Panc1 (cell line): ENCODE measurements at regions not wholly inside any gene's neighbourhood (a gene's known extent, or its start where the extent isn't known, plus 50 kb on each side); places are given as distances from the start of the nearest gene placed in this dataset.
A peak's percentile ranks its signal among the peaks of the same experiment; 100 is the strongest.

Source experiments
- ATAC-seq: fragments of 200-7000 bp; cut with Tn5 transposase; 2 replicates; pipeline ENCODE4 v1.9.1; 2020; ENCODE audit warnings: mild to moderate bottlenecking, moderate library complexity
- BruUV-seq: library from RNA; stranded (reverse); fragments of 400-500 nt; replicated peaks from 2 replicates; lab custom pipeline; 2021; lab: Mats Ljungman, UMichigan
- CTCF ChIA-PET: fragments of 300-600 bp; sonication (Branson Sonifier 250); formaldehyde crosslinking; loops from one replicate; lab custom pipeline; 2022; ENCODE audit warnings: antibody characterized with exemption; lab: Charles Lee
- POLR2A ChIA-PET: fragments of 300-600 bp; sonication (Branson Sonifier 250); formaldehyde crosslinking; loops from one replicate; lab custom pipeline; 2022; ENCODE audit warnings: antibody characterized with exemption; lab: Charles Lee
- DNase-seq: peaks from one replicate; pipeline ENCODE4 v3.0.0-alpha.2; 2010; ENCODE audit warnings: low read depth, low spot score
- H3K27ac ChIP-seq: 2 replicates; pipeline ENCODE4 v1.5.1; 2011; ENCODE audit warnings: mild to moderate bottlenecking, low read length, inconsistent platforms
- H3K27me3 ChIP-seq: fragments of 200-500 bp; sonication (Bioruptor generic); 2 replicates; pipeline ENCODE4 v1.6.0; 2014; ENCODE audit warnings: low read length, inconsistent platforms; ENCODE audit not compliant: control insufficient read depth, insufficient read depth
- H3K36me3 ChIP-seq: fragments of 200-500 bp; sonication (Bioruptor generic); 2 replicates; pipeline ENCODE4 v1.5.1; 2014; ENCODE audit warnings: inconsistent platforms, mild to moderate bottlenecking, low read length, moderate library complexity; ENCODE audit not compliant: control insufficient read depth, insufficient read depth
- H3K4me1 ChIP-seq: 2 replicates; pipeline ENCODE4 v1.5.1; 2011; ENCODE audit warnings: inconsistent platforms, mild to moderate bottlenecking, low read length, moderate library complexity; ENCODE audit not compliant: control insufficient read depth, insufficient read depth
- H3K4me3 ChIP-seq, 2 experiments: 2 replicates each; pipeline ENCODE4 v1.5.1; 2011 to 2012; ENCODE audit warnings: low read depth in 2 of 2, low read length in 2 of 2, mild to moderate bottlenecking in 2 of 2, inconsistent platforms in 1 of 2, moderate library complexity in 1 of 2
- H3K9me3 ChIP-seq: fragments of 200-500 bp; sonication (Bioruptor generic); 2 replicates; pipeline ENCODE4 v1.5.1; 2014; ENCODE audit warnings: low read depth, mild to moderate bottlenecking, inconsistent platforms, low read length, moderate library complexity; ENCODE audit not compliant: control insufficient read depth, insufficient read depth
- CTCF ChIP-seq: fragments of 450-650 bp; IDR thresholded peaks from 2 replicates; pipeline ENCODE4 v1.5.1; 2017; ENCODE audit warnings: mild to moderate bottlenecking
- POLR2AphosphoS5 ChIP-seq: IDR thresholded peaks from 2 replicates; pipeline ENCODE4 v1.6.1; 2012; ENCODE audit warnings: mild to moderate bottlenecking, low read depth, low read length, moderate library complexity
- REST ChIP-seq, 2 experiments: IDR thresholded peaks; 2 replicates each; pipeline ENCODE4 v1.6.1; 2011 to 2012; ENCODE audit warnings: low read depth in 2 of 2, control low read depth in 1 of 2, low read length in 1 of 2, mild to moderate bottlenecking in 1 of 2, moderate library complexity in 1 of 2; ENCODE audit not compliant: insufficient read depth in 1 of 2
- SIN3A ChIP-seq: IDR thresholded peaks from 2 replicates; pipeline ENCODE4 v1.6.1; 2012; ENCODE audit warnings: low read depth, mild to moderate bottlenecking, low read length, moderate library complexity, borderline replicate concordance; ENCODE audit not compliant: insufficient read depth
- TCF7L2 ChIP-seq: IDR thresholded peaks from 2 replicates; pipeline ENCODE4 v1.6.1; 2011; ENCODE audit warnings: mild to moderate bottlenecking, low read depth, low read length, inconsistent platforms
- in situ Hi-C: cut with HindIII; loops from 2 replicates; pipeline ENCODE4 v1.10.0; 2016; ENCODE audit warnings: low sequenced_read_pairs, low pct_unique_long_range_greater_than_20kb
- intact Hi-C: fragments of 100-400 bp; cut with micrococcal nuclease; formaldehyde crosslinking; loops from one replicate; pipeline ENCODE4 v1.10.0; 2022; ENCODE audit not compliant: unreplicated experiment

- ATAC-seq (no peak), DNase-seq (no peak)
- Histone ChIP-seq H3K27me3 (no peaks in the 10 kb centered on the region), H3K4me3 (no peak overlapping the region), H3K36me3 (no peaks in the 10 kb centered on the region), H3K9me3 (peaks cover 5% of the 10 kb centered on the region; the same call in 1 of the 2 replicates), H3K4me1 (peaks cover 7% of the 10 kb centered on the region), H3K27ac (no peak overlapping the region)
- CTCF ChIA-PET, result interaction anchor here (1.3 kb wide), 1 partner anchor 203 kb away, joined by 4 read pairs; no protein-coding TSS in a partner anchor
- intact Hi-C loops, result no loop called here
- in situ Hi-C loops, result no loop called here
- BruUV-seq, result no TSS peak
- TF ChIP-seq SIN3A, result no peak
- no peak for TF ChIP-seq REST (IDR thresholded peaks at IDR 0.05; ENCODE audit: insufficient read depth in 1 of 2, low read depth in 2 of 2, low read length in 1 of 2)
- TF ChIP-seq CTCF, result no peak
- TF ChIP-seq POLR2AphosphoS5, result no peak
- POLR2A ChIA-PET, result no interaction called here
Measured at GRCh38 chr14:100643426-100643825, 56.2 kb upstream of the BEGAIN start.

- BruUV-seq, result no TSS peak
- POLR2A ChIA-PET, result no interaction called here
- Histone ChIP-seq H3K9me3 (peaks cover 5% of the 10 kb centered on the region; the same call in 1 of the 2 replicates), H3K36me3 (no peaks in the 10 kb centered on the region), H3K4me1 (peaks cover 14% of the 10 kb centered on the region), H3K27me3 (no peaks in the 10 kb centered on the region), H3K27ac (no peak overlapping the region), H3K4me3 (no peak overlapping the region)
- intact Hi-C loops (no loop called here), in situ Hi-C loops (no loop called here)
- CTCF ChIA-PET, result interaction anchor here (1.3 to 2.1 kb wide), 2 partner anchors 120 to 204 kb away, joined by 4 to 6 read pairs; no protein-coding TSS in a partner anchor
- no peak for TF ChIP-seq POLR2AphosphoS5
- TF ChIP-seq CTCF, result no peak
- no peak for TF ChIP-seq TCF7L2
- no peak for TF ChIP-seq SIN3A
- no peak for TF ChIP-seq REST (IDR thresholded peaks at IDR 0.05; ENCODE audit: insufficient read depth in 1 of 2, low read depth in 2 of 2, low read length in 1 of 2)
- ATAC-seq (peak; percentile 26; the same call in 1 of the 2 replicates), DNase-seq (no peak)
Measured at GRCh38 chr14:100644383-100644782, 57.2 kb upstream of the BEGAIN start.
